ENCODE measurements at regions not wholly inside any gene's neighbourhood (a gene's known extent, or its start where the extent isn't known, plus 50 kb on each side); places are given as distances from the start of the nearest gene placed in this dataset.

- TF ChIP-seq CTCF (IDR thresholded peaks at IDR 0.05) (no peak), POLR2A (IDR thresholded peaks at IDR 0.05) (no peak)
Observed at GRCh38 chr5:29412979-29413378, 1780.5 kb upstream of the CDH6 start.
